ENCODE measurements at regions not wholly inside any gene's neighbourhood (a gene's known extent, or its start where the extent isn't known, plus 50 kb on each side); places are given as distances from the start of the nearest gene placed in this dataset.

- no peaks in the 10 kb centered on the region for H3K36me3 ChIP-seq
- H3K4me1 ChIP-seq: peaks cover 0 to 5% (median 0%) of the 10 kb centered on the region in 6 donors
- intact Hi-C loops (cut with DNase I; ENCODE audit: low total_unique reads): no loop called here
- 21 to 50% (median 30%) methylated on average over 1 of the region's 1 CpG for WGBS, 5 donors
- no peak overlapping the region for H3K27ac ChIP-seq
- TF ChIP-seq POLR2A (IDR thresholded peaks at IDR 0.05) (no peak), POLR2AphosphoS5 (IDR thresholded peaks at IDR 0.05) (no peak)
- no peaks in the 10 kb centered on the region for H3K9me3 ChIP-seq
- H3K27me3 ChIP-seq (replicated peaks in 1 of 7): no peaks in the 10 kb centered on the region
- no peak overlapping the region for H3K4me3 ChIP-seq
- no peak for DNase-seq
Measured at GRCh38 chr2:221025398-221025797, 546.7 kb downstream of the EPHA4 start.

GRCh38 chr2:221034026-221034701, 537.9 kb downstream of the EPHA4 start:
- no peaks in the 10 kb centered on the region for H3K36me3 ChIP-seq
- H3K9me3 ChIP-seq: no peaks in the 10 kb centered on the region
- H3K4me1 ChIP-seq: no peaks in the 10 kb centered on the region
- DNase-seq: no peak
- no peak for TF ChIP-seq POLR2A (IDR thresholded peaks at IDR 0.05)
- no peak for TF ChIP-seq CTCF (IDR thresholded peaks at IDR 0.05 in 8 of 11, conservative IDR thresholded peaks at IDR 0.05 in 3 of 11)
- H3K27me3 ChIP-seq (replicated peaks in 1 of 7): no peaks in the 10 kb centered on the region
- intact Hi-C loops (cut with DNase I; ENCODE audit: low total_unique reads): no loop called here
- H3K4me3 ChIP-seq: no peak overlapping the region
- WGBS, 5 donors: 65 to 86% (median 76%) methylated on average over 2 of the region's 2 CpGs
- no peak overlapping the region for H3K27ac ChIP-seq

- no peak overlapping the region for H3K27ac ChIP-seq
- TF ChIP-seq CTCF (IDR thresholded peaks at IDR 0.05 in 8 of 11, conservative IDR thresholded peaks at IDR 0.05 in 3 of 11) (no peak), POLR2AphosphoS5 (IDR thresholded peaks at IDR 0.05) (no peak), POLR2A (IDR thresholded peaks at IDR 0.05) (no peak)
- no peaks in the 10 kb centered on the region for H3K36me3 ChIP-seq
- no peaks in the 10 kb centered on the region for H3K9me3 ChIP-seq
- 89 to 98% (median 96%) methylated on average over 4 of the region's 4 CpGs for WGBS, 5 donors
- no peaks in the 10 kb centered on the region for H3K27me3 ChIP-seq (replicated peaks in 1 of 7)
- H3K4me1 ChIP-seq: no peaks in the 10 kb centered on the region
- no peak for DNase-seq
- intact Hi-C loops (cut with DNase I; ENCODE audit: low total_unique reads): no loop called here
- H3K4me3 ChIP-seq: no peak overlapping the region
Measured at GRCh38 chr2:221034973-221035372, 537.1 kb downstream of the EPHA4 start.

- WGBS, 5 donors: 63 to 91% (median 67%) methylated on average over 6 of the region's 6 CpGs
- no peaks in the 10 kb centered on the region for H3K27me3 ChIP-seq (replicated peaks in 1 of 7)
- no peaks in the 10 kb centered on the region for H3K36me3 ChIP-seq
- no peak for DNase-seq
- H3K4me1 ChIP-seq: no peaks in the 10 kb centered on the region
- TF ChIP-seq POLR2A (IDR thresholded peaks at IDR 0.05) (no peak), CTCF (IDR thresholded peaks at IDR 0.05 in 8 of 11, conservative IDR thresholded peaks at IDR 0.05 in 3 of 11) (no peak), POLR2AphosphoS5 (IDR thresholded peaks at IDR 0.05) (no peak)
- H3K27ac ChIP-seq: no peak overlapping the region
- no peaks in the 10 kb centered on the region for H3K9me3 ChIP-seq
- intact Hi-C loops (cut with DNase I; ENCODE audit: low total_unique reads): no loop called here
- no peak overlapping the region for H3K4me3 ChIP-seq
Measured at GRCh38 chr2:221042926-221043325, 529.2 kb downstream of the EPHA4 start.
